ENCODE measurements at regions not wholly inside any gene's neighbourhood (a gene's known extent, or its start where the extent isn't known, plus 50 kb on each side); places are given as distances from the start of the nearest gene placed in this dataset.

GRCh38 chr1:201771466-201771865 is 57.5 kb upstream of the IPO9 start:
- no peak for TF ChIP-seq EZH2 (IDR thresholded peaks at IDR 0.05; ENCODE audit: borderline replicate concordance, low read depth, low read length, poor library complexity, severe bottlenecking)
- TF ChIP-seq, protein P1, sequence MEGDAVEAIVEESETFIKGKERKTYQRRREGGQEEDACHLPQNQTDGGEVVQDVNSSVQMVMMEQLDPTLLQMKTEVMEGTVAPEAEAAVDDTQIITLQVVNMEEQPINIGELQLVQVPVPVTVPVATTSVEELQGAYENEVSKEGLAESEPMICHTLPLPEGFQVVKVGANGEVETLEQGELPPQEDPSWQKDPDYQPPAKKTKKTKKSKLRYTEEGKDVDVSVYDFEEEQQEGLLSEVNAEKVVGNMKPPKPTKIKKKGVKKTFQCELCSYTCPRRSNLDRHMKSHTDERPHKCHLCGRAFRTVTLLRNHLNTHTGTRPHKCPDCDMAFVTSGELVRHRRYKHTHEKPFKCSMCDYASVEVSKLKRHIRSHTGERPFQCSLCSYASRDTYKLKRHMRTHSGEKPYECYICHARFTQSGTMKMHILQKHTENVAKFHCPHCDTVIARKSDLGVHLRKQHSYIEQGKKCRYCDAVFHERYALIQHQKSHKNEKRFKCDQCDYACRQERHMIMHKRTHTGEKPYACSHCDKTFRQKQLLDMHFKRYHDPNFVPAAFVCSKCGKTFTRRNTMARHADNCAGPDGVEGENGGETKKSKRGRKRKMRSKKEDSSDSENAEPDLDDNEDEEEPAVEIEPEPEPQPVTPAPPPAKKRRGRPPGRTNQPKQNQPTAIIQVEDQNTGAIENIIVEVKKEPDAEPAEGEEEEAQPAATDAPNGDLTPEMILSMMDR (conservative IDR thresholded peaks at IDR 0.05; ENCODE audit: low read depth, low read length), result no peak
- CTCF ChIA-PET, result no interaction called here
- no peak for DNase-seq (ENCODE audit: low spot score)

DNA sequence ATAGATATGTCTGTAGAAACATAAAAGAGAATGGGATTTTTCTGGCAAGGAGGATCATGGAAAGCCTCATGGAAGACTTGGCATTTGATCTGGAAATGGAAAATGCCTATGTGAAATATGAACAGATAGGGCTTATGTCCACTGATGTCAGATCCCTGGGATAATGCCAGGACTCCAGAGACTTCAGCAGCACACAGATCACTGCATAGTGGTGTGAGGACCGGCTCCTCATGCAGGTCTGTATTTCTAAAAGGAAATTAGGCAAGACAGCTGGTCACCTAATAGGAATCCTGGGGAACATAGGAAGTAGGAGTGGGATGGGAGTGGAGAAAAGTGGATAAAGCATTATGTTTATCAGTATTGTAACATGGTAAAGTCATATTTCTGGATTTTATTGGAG is 56.8 kb upstream of the IPO9 start:
- BruUV-seq (replicated peaks), result no TSS peak
- H3K4me3 ChIP-seq (ENCODE audit: low read depth, low read length, poor library complexity, severe bottlenecking), result no peak overlapping the region
- intact Hi-C loops (cut with micrococcal nuclease; ENCODE audit: unreplicated experiment), result no loop called here

More at GRCh38 chr1:201771466-201771865, 57.5 kb upstream of the IPO9 start:
- BruUV-seq (replicated peaks), result no TSS peak
- no peak overlapping the region for H3K27ac ChIP-seq (ENCODE audit: low read depth, low read length, poor library complexity, severe bottlenecking)
- intact Hi-C loops (cut with micrococcal nuclease; ENCODE audit: unreplicated experiment), result no loop called here
- POLR2A ChIA-PET (ENCODE audit: low non-redundant PET), result no interaction called here
- H3K4me1 ChIP-seq (ENCODE audit: insufficient read depth, low read length, poor library complexity, severe bottlenecking), result no peaks in the 10 kb centered on the region
- H3K9me3 ChIP-seq (ENCODE audit: low read depth, low read length, poor library complexity, severe bottlenecking), result peaks cover 9% of the 10 kb centered on the region
- no peaks in the 10 kb centered on the region for H3K27me3 ChIP-seq (replicated peaks; ENCODE audit: insufficient read depth, low read depth, low read length, poor library complexity)
- no peak overlapping the region for H3K4me3 ChIP-seq (ENCODE audit: low read depth, low read length, poor library complexity, severe bottlenecking)
- no peaks in the 10 kb centered on the region for H3K36me3 ChIP-seq (ENCODE audit: insufficient read depth, low read length, poor library complexity, severe bottlenecking)

GRCh38 chr1:201773764-201774163 is 55.2 kb upstream of the IPO9 start:
- DNase-seq (ENCODE audit: low spot score), result no peak
- Histone ChIP-seq H3K36me3 (ENCODE audit: insufficient read depth, low read length, poor library complexity, severe bottlenecking) (no peaks in the 10 kb centered on the region), H3K27me3 (replicated peaks; ENCODE audit: insufficient read depth, low read depth, low read length, poor library complexity) (no peaks in the 10 kb centered on the region), H3K27ac (ENCODE audit: low read depth, low read length, poor library complexity, severe bottlenecking) (no peak overlapping the region), H3K4me1 (ENCODE audit: insufficient read depth, low read length, poor library complexity, severe bottlenecking) (peaks cover 12% of the 10 kb centered on the region), H3K4me3 (ENCODE audit: low read depth, low read length, poor library complexity, severe bottlenecking) (no peak overlapping the region), H3K9me3 (ENCODE audit: low read depth, low read length, poor library complexity, severe bottlenecking) (peaks cover 9% of the 10 kb centered on the region)
- BruUV-seq (replicated peaks), result no TSS peak
- TF ChIP-seq, protein P1 (conservative IDR thresholded peaks at IDR 0.05; ENCODE audit: low read depth, low read length), result no peak
- no peak for TF ChIP-seq EZH2 (IDR thresholded peaks at IDR 0.05; ENCODE audit: borderline replicate concordance, low read depth, low read length, poor library complexity, severe bottlenecking)
- ChIA-PET CTCF (no interaction called here), POLR2A (ENCODE audit: low non-redundant PET) (no interaction called here)
- intact Hi-C loops (cut with micrococcal nuclease; ENCODE audit: unreplicated experiment), result no loop called here

More for the DNA sequence above, 56.8 kb upstream of the IPO9 start:
- H3K4me1 ChIP-seq (ENCODE audit: insufficient read depth, low read length, poor library complexity, severe bottlenecking), result no peaks in the 10 kb centered on the region
- H3K36me3 ChIP-seq (ENCODE audit: insufficient read depth, low read length, poor library complexity, severe bottlenecking), result no peaks in the 10 kb centered on the region
- no peaks in the 10 kb centered on the region for H3K27me3 ChIP-seq (replicated peaks; ENCODE audit: insufficient read depth, low read depth, low read length, poor library complexity)
- no peak overlapping the region for H3K27ac ChIP-seq (ENCODE audit: low read depth, low read length, poor library complexity, severe bottlenecking)
- TF ChIP-seq, protein P1 (conservative IDR thresholded peaks at IDR 0.05; ENCODE audit: low read depth, low read length), result no peak
- TF ChIP-seq EZH2 (IDR thresholded peaks at IDR 0.05; ENCODE audit: borderline replicate concordance, low read depth, low read length, poor library complexity, severe bottlenecking), result no peak
- no peak for DNase-seq (ENCODE audit: low spot score)
- CTCF ChIA-PET, result no interaction called here
- POLR2A ChIA-PET (ENCODE audit: low non-redundant PET), result no interaction called here
- peaks cover 9% of the 10 kb centered on the region for H3K9me3 ChIP-seq (ENCODE audit: low read depth, low read length, poor library complexity, severe bottlenecking)
